HFFc6 (cell line): ENCODE measurements at regions not wholly inside any gene's neighbourhood (a gene's known extent, or its start where the extent isn't known, plus 50 kb on each side); places are given as distances from the start of the nearest gene placed in this dataset.

Source experiments
- DNase-seq: peaks from one replicate; pipeline ENCODE4 v3.0.0-alpha.2; 2018
- H3K27ac Mint-ChIP-seq: 2 replicates; pipeline ENCODE4 v1.8.0; 2020; ENCODE audit warnings: mild to moderate bottlenecking, mixed read lengths
- H3K27me3 Mint-ChIP-seq: 2 replicates; pipeline ENCODE4 v1.8.0; 2021; ENCODE audit warnings: mild to moderate bottlenecking, moderate library complexity, mixed read lengths; ENCODE audit not compliant: insufficient read depth
- H3K36me3 Mint-ChIP-seq: 2 replicates; pipeline ENCODE4 v1.8.0; 2021; ENCODE audit warnings: low read depth, mixed read lengths
- H3K4me1 Mint-ChIP-seq: 2 replicates; pipeline ENCODE4 v1.8.0; 2020; ENCODE audit warnings: low read depth, mixed read lengths
- H3K4me3 Mint-ChIP-seq: 2 replicates; pipeline ENCODE4 v1.8.0; 2020; ENCODE audit warnings: mild to moderate bottlenecking, moderate library complexity, mixed read lengths
- H3K9me3 Mint-ChIP-seq: 2 replicates; pipeline ENCODE4 v1.8.0; 2020; ENCODE audit warnings: mild to moderate bottlenecking, mixed read lengths
- TF ChIP-seq, protein P1 (sequence below): fragments of 200-600 bp; sonication (generic); IDR thresholded peaks from 2 replicates; pipeline ENCODE4 v1.5.0; 2021; ENCODE audit warnings: antibody characterized with exemption, mild to moderate bottlenecking

- H3K36me3 Mint-ChIP-seq = no peaks in the 10 kb centered on the region
- peaks cover 12% of the 10 kb centered on the region; the same call in 1 of the 2 replicates for H3K9me3 Mint-ChIP-seq
- H3K4me3 Mint-ChIP-seq = no peak overlapping the region
- no peaks in the 10 kb centered on the region for H3K4me1 Mint-ChIP-seq
- TF ChIP-seq, protein P1, sequence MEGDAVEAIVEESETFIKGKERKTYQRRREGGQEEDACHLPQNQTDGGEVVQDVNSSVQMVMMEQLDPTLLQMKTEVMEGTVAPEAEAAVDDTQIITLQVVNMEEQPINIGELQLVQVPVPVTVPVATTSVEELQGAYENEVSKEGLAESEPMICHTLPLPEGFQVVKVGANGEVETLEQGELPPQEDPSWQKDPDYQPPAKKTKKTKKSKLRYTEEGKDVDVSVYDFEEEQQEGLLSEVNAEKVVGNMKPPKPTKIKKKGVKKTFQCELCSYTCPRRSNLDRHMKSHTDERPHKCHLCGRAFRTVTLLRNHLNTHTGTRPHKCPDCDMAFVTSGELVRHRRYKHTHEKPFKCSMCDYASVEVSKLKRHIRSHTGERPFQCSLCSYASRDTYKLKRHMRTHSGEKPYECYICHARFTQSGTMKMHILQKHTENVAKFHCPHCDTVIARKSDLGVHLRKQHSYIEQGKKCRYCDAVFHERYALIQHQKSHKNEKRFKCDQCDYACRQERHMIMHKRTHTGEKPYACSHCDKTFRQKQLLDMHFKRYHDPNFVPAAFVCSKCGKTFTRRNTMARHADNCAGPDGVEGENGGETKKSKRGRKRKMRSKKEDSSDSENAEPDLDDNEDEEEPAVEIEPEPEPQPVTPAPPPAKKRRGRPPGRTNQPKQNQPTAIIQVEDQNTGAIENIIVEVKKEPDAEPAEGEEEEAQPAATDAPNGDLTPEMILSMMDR = no peak
- H3K27me3 Mint-ChIP-seq = peaks cover 2% of the 10 kb centered on the region; the same call in 1 of the 2 replicates
- H3K27ac Mint-ChIP-seq = no peak overlapping the region
- DNase-seq = no peak
Measured at GRCh38 chr21:14690886-14691285, 144.8 kb upstream of the SAMSN1 start.

GRCh38 chr21:14688936-14689335, 142.8 kb upstream of the SAMSN1 start:
- H3K36me3 Mint-ChIP-seq = no peaks in the 10 kb centered on the region
- TF ChIP-seq, protein P1 = no peak
- H3K27ac Mint-ChIP-seq = no peak overlapping the region
- DNase-seq = no peak
- no peaks in the 10 kb centered on the region for H3K4me1 Mint-ChIP-seq
- H3K9me3 Mint-ChIP-seq = peaks cover 9% of the 10 kb centered on the region
- H3K4me3 Mint-ChIP-seq = no peak overlapping the region
- H3K27me3 Mint-ChIP-seq = no peaks in the 10 kb centered on the region

DNA sequence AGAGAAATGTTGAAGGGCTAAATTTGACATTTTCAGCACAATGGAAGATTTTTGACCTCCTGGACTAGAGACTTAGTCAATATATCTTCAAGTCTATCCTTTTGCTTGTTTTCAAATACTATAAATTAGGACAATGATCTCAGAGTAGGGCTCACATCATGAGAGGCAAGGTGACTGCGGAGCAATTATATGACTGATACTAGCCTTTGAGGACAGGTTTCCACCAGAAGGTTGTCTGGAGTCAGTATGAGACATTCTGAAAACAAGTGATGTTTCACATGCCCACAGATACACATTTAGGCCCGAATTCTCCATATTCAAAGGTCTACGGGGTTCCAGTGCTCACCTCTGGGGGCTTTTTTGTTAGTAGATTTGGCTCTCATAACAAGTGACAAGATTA, 142.3 kb upstream of the SAMSN1 start:
- Mint-ChIP-seq H3K4me1 (no peaks in the 10 kb centered on the region), H3K4me3 (no peak overlapping the region), H3K27ac (no peak overlapping the region), H3K36me3 (no peaks in the 10 kb centered on the region), H3K27me3 (no peaks in the 10 kb centered on the region), H3K9me3 (peaks cover 11% of the 10 kb centered on the region)
- DNase-seq = no peak
- TF ChIP-seq, protein P1 = no peak

DNA sequence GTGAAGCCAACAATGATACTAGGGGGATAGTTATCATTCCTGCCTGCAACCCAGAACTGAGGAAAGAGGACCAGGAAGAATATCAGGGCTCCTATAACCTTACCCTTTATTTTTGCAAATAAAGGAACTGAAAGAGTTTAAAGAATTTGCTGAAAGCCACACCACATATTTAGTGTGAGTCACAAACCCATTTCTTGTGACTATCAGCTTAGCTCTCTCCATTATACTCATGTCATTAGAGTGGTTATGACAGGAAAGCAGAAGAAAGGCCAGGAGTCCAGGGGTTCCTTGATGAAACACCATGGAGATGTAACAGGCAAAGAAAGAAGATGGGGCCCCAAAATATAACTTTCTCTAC, 141.1 kb upstream of the SAMSN1 start:
- no peaks in the 10 kb centered on the region for H3K27me3 Mint-ChIP-seq
- TF ChIP-seq, protein P1 = no peak
- H3K4me1 Mint-ChIP-seq = no peaks in the 10 kb centered on the region
- peaks cover 9% of the 10 kb centered on the region for H3K9me3 Mint-ChIP-seq
- no peak overlapping the region for H3K4me3 Mint-ChIP-seq
- H3K27ac Mint-ChIP-seq = no peak overlapping the region
- no peaks in the 10 kb centered on the region for H3K36me3 Mint-ChIP-seq
- no peak for DNase-seq

GRCh38 chr21:14686466-14687267, 140.6 kb upstream of the SAMSN1 start:
- H3K4me3 Mint-ChIP-seq = no peak overlapping the region
- no peaks in the 10 kb centered on the region for H3K4me1 Mint-ChIP-seq
- TF ChIP-seq, protein P1 = no peak
- no peaks in the 10 kb centered on the region for H3K36me3 Mint-ChIP-seq
- H3K9me3 Mint-ChIP-seq = peaks cover 9% of the 10 kb centered on the region
- no peaks in the 10 kb centered on the region for H3K27me3 Mint-ChIP-seq
- DNase-seq = no peak
- no peak overlapping the region for H3K27ac Mint-ChIP-seq
